Activated naive CD4-positive, alpha-beta T cell treated with anti-CD3 and anti-CD28 coated beads, Interleukin-2, amount 50 U/mL, for 72 hours (primary cell): ENCODE measurements at regions not wholly inside any gene's neighbourhood (a gene's known extent, or its start where the extent isn't known, plus 50 kb on each side); places are given as distances from the start of the nearest gene placed in this dataset.

Source experiments
- ATAC-seq, 2 donors: fragments of 150-1000 bp; cut with Tn5 transposase; 2 replicates each; pipeline ENCODE4 v1.10.0; 2021; ENCODE audit warnings: mild to moderate bottlenecking in 2 of 2, moderate library complexity in 2 of 2
- DNase-seq, 2 donors: peaks; one replicate each; pipeline ENCODE4 v3.0.0; 2021 to 2022; ENCODE audit warnings: low spot score in 2 of 2
- H3K27ac Mint-ChIP-seq, 2 donors: one replicate each; pipeline ENCODE4 v1.8.0; 2022; ENCODE audit warnings: mild to moderate bottlenecking in 2 of 2, mixed read lengths in 2 of 2
- H3K36me3 Mint-ChIP-seq, 2 donors: one replicate each; pipeline ENCODE4 v1.8.0; 2022; ENCODE audit warnings: mixed read lengths in 2 of 2
- H3K9me3 Mint-ChIP-seq, 2 donors: one replicate each; pipeline ENCODE4 v1.8.0; 2022; ENCODE audit warnings: mixed read lengths in 2 of 2

- H3K9me3 Mint-ChIP-seq: peaks cover 0 to 3% of the 10 kb centered on the region in 2 donors
- DNase-seq (no peak), ATAC-seq (no peak)
- no peak overlapping the region for H3K27ac Mint-ChIP-seq
- H3K36me3 Mint-ChIP-seq: no peaks in the 10 kb centered on the region
These were observed 75.5 kb upstream of the TLR3 start for GRCh38 chr4:185993328-185993973.

GRCh38 chr4:185994750-185995149 is 74.2 kb upstream of the TLR3 start:
- no peak overlapping the region for H3K27ac Mint-ChIP-seq
- no peaks in the 10 kb centered on the region for H3K36me3 Mint-ChIP-seq
- no peak for DNase-seq
- no peak for ATAC-seq
- peaks cover 0 to 3% of the 10 kb centered on the region in 2 donors for H3K9me3 Mint-ChIP-seq

GRCh38 chr4:185995665-185996064 is 73.3 kb upstream of the TLR3 start:
- ATAC-seq (no peak), DNase-seq (no peak)
- peaks cover 0 to 3% of the 10 kb centered on the region in 2 donors for H3K9me3 Mint-ChIP-seq

GRCh38 chr4:185997296-185997695 is 71.7 kb upstream of the TLR3 start:
- Mint-ChIP-seq H3K27ac (no peak overlapping the region), H3K36me3 (no peaks in the 10 kb centered on the region), H3K9me3 (peaks cover 0 to 3% of the 10 kb centered on the region in 2 donors)
- no peak for ATAC-seq
- no peak for DNase-seq

More at GRCh38 chr4:185995665-185996064, 73.3 kb upstream of the TLR3 start:
- Mint-ChIP-seq H3K36me3 (no peaks in the 10 kb centered on the region), H3K27ac (no peak overlapping the region)

- Mint-ChIP-seq H3K36me3 (no peaks in the 10 kb centered on the region), H3K9me3 (peaks cover 0 to 3% of the 10 kb centered on the region in 2 donors), H3K27ac (no peak overlapping the region)
- DNase-seq: no peak
- no peak for ATAC-seq
These were observed 70.2 kb upstream of the TLR3 start for GRCh38 chr4:185998791-185999190.

GRCh38 chr4:185999207-185999606 is 69.7 kb upstream of the TLR3 start:
- DNase-seq (no peak), ATAC-seq (no peak)
- H3K9me3 Mint-ChIP-seq: peaks cover 0 to 2% of the 10 kb centered on the region in 2 donors

GRCh38 chr4:186002853-186003252 is 66.1 kb upstream of the TLR3 start:
- DNase-seq (no peak), ATAC-seq (no peak)
- H3K36me3 Mint-ChIP-seq: no peaks in the 10 kb centered on the region
- no peaks in the 10 kb centered on the region for H3K9me3 Mint-ChIP-seq
- H3K27ac Mint-ChIP-seq: no peak overlapping the region

More at GRCh38 chr4:185999207-185999606, 69.7 kb upstream of the TLR3 start:
- H3K27ac Mint-ChIP-seq: no peak overlapping the region
- H3K36me3 Mint-ChIP-seq: no peaks in the 10 kb centered on the region

- Mint-ChIP-seq H3K9me3 (no peaks in the 10 kb centered on the region), H3K36me3 (no peaks in the 10 kb centered on the region), H3K27ac (no peak overlapping the region)
- ATAC-seq (no peak), DNase-seq (no peak)
These were observed 65.2 kb upstream of the TLR3 start for GRCh38 chr4:186003746-186004145.

GRCh38 chr4:186008057-186008456 is 60.9 kb upstream of the TLR3 start:
- no peak for ATAC-seq
- Mint-ChIP-seq H3K36me3 (no peaks in the 10 kb centered on the region), H3K9me3 (no peaks in the 10 kb centered on the region), H3K27ac (no peak overlapping the region)
- DNase-seq: no peak

- H3K9me3 Mint-ChIP-seq: no peaks in the 10 kb centered on the region
- no peak overlapping the region for H3K27ac Mint-ChIP-seq
- no peak for DNase-seq
- no peaks in the 10 kb centered on the region for H3K36me3 Mint-ChIP-seq
- ATAC-seq: no peak
These were observed 59.0 kb upstream of the TLR3 start for GRCh38 chr4:186009976-186010375.

- H3K36me3 Mint-ChIP-seq: no peaks in the 10 kb centered on the region
- DNase-seq: no peak
- no peak overlapping the region for H3K27ac Mint-ChIP-seq
- no peaks in the 10 kb centered on the region for H3K9me3 Mint-ChIP-seq
- no peak for ATAC-seq
These were observed 58.1 kb upstream of the TLR3 start for GRCh38 chr4:186010821-186011220.

GRCh38 chr4:186012071-186012470 is 56.9 kb upstream of the TLR3 start:
- DNase-seq (no peak), ATAC-seq (no peak)

GRCh38 chr4:186013419-186014186 is 55.4 kb upstream of the TLR3 start:
- DNase-seq (no peak), ATAC-seq (no peak)
- no peak overlapping the region for H3K27ac Mint-ChIP-seq
- peaks cover 0 to 1% of the 10 kb centered on the region in 2 donors for H3K36me3 Mint-ChIP-seq
- peaks cover under 1% of the 10 kb centered on the region in 2 donors for H3K9me3 Mint-ChIP-seq

More at GRCh38 chr4:186012071-186012470, 56.9 kb upstream of the TLR3 start:
- no peak overlapping the region for H3K27ac Mint-ChIP-seq
- H3K9me3 Mint-ChIP-seq: no peaks in the 10 kb centered on the region
- H3K36me3 Mint-ChIP-seq: no peaks in the 10 kb centered on the region

GRCh38 chr4:186015212-186015817 is 53.6 kb upstream of the TLR3 start:
- peaks cover 0 to 6% of the 10 kb centered on the region in 2 donors for H3K36me3 Mint-ChIP-seq
- no peak overlapping the region for H3K27ac Mint-ChIP-seq
- ATAC-seq (no peak), DNase-seq (no peak)
- peaks cover 4 to 5% of the 10 kb centered on the region in 2 donors for H3K9me3 Mint-ChIP-seq

GRCh38 chr4:186016796-186017195 is 52.2 kb upstream of the TLR3 start:
- ATAC-seq (no peak), DNase-seq (no peak)
- Mint-ChIP-seq H3K9me3 (peaks cover 4 to 5% of the 10 kb centered on the region in 2 donors), H3K27ac (no peak overlapping the region), H3K36me3 (peaks cover 0 to 6% of the 10 kb centered on the region in 2 donors)

- DNase-seq (no peak), ATAC-seq (no peak)
- H3K27ac Mint-ChIP-seq: no peak overlapping the region
- peaks cover 4 to 5% of the 10 kb centered on the region in 2 donors for H3K9me3 Mint-ChIP-seq
- H3K36me3 Mint-ChIP-seq: peaks cover 0 to 6% of the 10 kb centered on the region in 2 donors
These were observed 51.2 kb upstream of the TLR3 start for GRCh38 chr4:186017801-186018200.

GRCh38 chr4:186018261-186018660 is 50.7 kb upstream of the TLR3 start:
- ATAC-seq (no peak), DNase-seq (no peak)
- Mint-ChIP-seq H3K9me3 (peaks cover 4 to 5% of the 10 kb centered on the region in 2 donors), H3K36me3 (peaks cover 0 to 6% of the 10 kb centered on the region in 2 donors), H3K27ac (no peak overlapping the region)
